ENCODE measurements at regions not wholly inside any gene's neighbourhood (a gene's known extent, or its start where the extent isn't known, plus 50 kb on each side); places are given as distances from the start of the nearest gene placed in this dataset.

GRCh38 chr7:25857376-25858067, 294.5 kb upstream of the NFE2L3 start:
- TF ChIP-seq CTCF (conservative IDR thresholded peaks at IDR 0.05 in 1 of 2, IDR thresholded peaks at IDR 0.05 in 1 of 2; ENCODE audit: extremely low read depth in 1 of 2, insufficient read depth in 1 of 2, low read depth in 1 of 2, low read length in 2 of 2), result no peak
- no peak for TF ChIP-seq EZH2 (IDR thresholded peaks at IDR 0.05; ENCODE audit: borderline replicate concordance, low read length)
